HG03571 (cell line): ENCODE measurements at regions not wholly inside any gene's neighbourhood (a gene's known extent, or its start where the extent isn't known, plus 50 kb on each side); places are given as distances from the start of the nearest gene placed in this dataset.
"Not testable (repeated sequence)": the region's sequence is repeated elsewhere in the genome, so short reads cannot be mapped to it uniquely, and the experiment has no call there.

Source experiments
- ATAC-seq: cut with Tn5 transposase; IDR thresholded peaks from one replicate; pipeline ENCODE4 v1.9.1; 2021; ENCODE audit not compliant: unreplicated experiment

DNA sequence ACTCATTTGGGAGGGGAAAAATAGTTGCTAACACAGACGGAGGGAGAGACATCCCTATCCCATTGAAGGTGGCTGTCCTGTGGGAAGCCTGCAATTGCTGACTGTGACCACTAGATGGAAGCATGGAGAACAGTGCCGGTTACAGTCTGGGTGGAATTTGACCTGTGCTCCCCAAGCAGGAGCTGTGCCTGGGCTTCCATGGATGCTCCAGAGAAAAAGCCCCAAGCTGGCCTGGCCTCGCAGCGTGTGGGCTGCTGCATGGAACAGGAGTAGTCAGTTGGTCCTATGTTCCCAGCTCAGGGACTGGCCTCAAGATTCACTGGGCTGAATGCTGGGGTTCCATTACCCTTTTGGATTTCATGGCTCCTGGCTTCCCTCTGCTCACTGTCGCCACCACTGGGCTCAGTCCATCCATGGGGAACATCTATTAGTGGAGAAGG, 116.3 kb upstream of the CHD6 start:
- no peak for ATAC-seq

DNA sequence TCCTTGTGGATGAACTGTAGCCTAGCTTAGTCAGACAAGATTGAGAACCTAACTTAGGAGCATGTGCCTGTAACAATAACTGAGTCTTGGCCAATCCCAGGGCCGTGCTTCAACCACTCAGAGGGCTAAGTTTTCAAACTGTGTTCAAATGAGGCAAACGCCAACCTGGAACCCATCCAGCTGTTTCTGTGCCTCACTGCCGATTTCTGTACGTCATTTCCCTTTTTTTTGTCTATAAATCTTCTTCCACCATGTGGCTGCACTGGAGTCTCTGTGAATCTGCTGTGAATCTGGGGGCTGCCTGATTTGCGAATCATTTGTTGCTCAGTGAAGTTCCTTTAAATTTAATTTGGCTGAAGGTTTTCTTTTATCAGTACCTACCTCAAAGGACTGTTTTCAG, 115.0 kb upstream of the CHD6 start:
- ATAC-seq, result no peak

DNA sequence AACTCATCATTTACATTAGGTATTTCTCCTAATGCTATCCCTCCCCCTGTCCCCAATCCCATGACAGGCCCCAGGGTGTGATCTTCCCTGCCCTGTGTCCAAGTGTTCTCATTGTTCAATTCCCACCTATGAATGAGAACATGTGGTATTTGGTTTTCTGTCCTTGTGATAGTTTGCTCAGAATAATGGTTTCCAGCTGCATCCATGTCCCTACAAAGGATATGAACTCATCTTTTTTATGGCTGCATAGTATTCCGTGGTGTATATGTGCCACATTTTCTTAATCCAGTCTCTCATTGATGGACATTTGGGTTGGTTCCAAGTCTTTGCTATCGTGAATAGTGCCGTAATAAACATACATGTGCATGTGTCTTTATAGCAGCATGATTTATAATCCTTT, 113.0 kb upstream of the CHD6 start:
- ATAC-seq, result not testable (repeated sequence)

DNA sequence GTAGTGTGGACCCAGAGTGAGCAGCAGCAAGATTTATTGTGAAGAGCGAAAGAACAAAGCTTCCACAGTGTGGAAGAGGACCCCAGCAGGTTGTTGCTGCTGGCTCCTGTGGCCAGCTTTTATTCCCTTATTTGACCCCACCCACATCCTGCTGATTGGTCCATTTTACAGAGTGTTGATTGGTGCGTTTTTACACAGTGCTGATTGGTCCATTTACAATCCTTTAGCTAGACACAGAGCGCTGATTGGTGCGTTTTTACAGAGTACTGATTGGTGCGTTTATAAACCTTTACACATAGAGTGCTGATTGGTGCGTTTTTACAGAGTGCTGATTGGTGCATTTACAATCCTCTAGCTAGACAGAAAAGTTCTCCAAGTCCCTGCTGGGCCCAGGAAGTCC, 109.5 kb upstream of the CHD6 start:
- not testable (repeated sequence) for ATAC-seq

DNA sequence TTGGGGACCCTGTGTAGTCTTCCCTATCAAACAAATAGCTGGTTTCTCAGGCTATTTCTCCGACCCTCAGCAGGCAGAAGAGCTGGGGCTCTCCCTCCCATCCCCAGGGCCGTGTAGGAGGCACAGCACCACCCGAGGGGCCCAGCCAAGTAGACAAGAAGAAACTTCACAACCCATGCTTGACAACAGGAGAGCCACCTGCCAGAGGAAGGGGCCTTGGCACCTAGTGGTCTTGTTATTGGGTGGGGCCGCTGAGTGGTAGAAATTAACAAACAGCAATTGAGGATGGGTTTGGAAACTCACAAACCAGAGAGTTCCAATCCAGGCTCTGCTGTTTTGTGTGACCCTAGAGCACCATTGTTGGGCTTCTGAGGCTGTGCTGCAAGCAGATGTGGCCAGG, 108.5 kb upstream of the CHD6 start:
- no peak for ATAC-seq

DNA sequence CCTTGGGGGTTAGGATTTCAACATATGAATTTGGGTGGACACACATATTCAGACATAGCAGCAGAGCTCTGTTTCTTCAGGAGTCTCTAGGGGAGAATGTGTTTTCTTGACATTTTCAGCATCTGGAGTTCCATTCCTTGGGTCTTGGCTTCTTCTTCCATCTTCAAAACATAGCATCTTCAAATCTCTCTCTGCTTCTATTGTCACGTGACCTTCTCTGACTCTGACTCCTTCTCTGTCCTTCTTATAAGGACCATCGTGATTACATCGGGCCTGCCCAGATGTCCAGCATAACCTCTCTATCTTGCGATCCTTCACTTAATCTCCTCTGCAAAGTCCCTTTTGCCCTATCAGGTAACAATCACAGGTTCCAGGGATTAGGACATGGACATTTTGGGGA, 101.0 kb upstream of the CHD6 start:
- ATAC-seq, result no peak

DNA sequence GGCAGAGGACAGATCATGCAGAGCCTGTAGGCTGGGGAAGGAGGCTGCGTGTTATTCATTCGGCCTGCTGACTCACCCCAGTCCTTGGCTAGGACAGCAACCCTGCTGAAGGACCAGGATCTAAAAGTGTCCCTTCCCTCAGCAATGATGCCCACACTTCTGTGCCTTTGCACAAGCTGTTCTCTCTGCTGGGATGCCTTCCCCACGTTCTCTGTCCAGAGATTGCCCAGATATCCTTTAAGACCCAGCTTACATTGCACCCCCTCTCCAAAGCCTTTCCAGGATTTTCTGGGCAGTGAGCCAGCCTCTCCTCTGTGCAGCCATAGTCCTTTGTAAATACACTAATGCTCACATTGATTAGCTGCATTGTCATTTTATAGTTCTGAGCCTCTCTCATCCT, 99.3 kb upstream of the CHD6 start:
- no peak for ATAC-seq

DNA sequence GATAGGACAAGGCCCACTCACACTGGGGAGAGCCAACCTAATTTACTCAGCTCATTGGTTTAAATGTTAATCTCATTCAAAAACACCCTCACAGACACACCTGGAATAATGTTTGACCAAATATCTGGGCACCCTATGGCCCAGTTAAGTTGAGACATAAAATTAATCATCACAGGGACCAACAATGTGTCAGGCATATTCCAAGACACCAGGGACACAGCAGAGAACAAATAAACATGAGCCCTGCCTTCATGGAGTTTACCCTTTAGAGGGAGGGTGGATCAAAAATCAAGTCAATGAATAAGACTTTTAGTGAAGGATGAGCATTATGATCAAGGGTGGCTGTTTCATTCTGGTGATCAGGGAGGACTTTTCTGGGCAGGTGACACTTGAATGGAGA, 98.7 kb upstream of the CHD6 start:
- no peak for ATAC-seq

DNA sequence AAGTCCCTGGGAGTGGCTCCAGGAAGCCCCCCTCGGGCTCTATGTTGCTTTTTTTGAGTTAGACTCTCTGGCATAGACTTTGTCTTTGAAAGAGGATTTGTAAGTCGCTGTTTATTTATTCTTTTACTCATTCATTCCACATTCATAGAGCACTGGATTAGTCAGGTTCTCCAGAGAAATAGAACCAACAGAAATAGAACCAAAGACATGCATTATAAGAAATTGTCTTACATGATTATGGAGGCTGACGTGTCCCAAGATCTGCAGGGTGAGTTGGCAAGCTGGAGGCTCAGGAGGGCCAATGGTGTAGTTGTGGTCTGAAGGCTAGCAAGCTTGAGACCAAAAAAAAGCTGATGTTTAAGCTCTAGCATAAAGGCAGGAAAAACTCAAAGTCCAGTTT, 98.3 kb upstream of the CHD6 start:
- ATAC-seq, result no peak

DNA sequence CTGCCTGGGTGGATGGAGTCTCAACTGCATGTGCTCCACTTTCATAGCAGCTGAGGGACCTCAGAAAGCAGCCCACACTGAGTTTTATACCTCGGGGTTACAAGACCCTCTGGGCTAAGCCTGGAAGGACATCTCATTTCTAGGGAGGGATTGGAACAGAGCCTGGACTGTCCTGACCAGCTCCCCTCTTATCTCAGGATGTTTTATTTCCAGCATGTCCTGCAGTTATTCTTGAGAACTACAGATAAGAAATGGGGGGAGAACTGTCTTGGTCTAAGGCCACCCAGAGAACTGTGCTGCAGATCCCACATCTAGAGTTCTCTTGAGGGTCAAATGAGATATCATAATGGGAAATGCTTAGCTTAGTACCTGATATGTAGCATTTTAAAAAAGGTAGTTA, 97.3 kb upstream of the CHD6 start:
- ATAC-seq, result no peak

DNA sequence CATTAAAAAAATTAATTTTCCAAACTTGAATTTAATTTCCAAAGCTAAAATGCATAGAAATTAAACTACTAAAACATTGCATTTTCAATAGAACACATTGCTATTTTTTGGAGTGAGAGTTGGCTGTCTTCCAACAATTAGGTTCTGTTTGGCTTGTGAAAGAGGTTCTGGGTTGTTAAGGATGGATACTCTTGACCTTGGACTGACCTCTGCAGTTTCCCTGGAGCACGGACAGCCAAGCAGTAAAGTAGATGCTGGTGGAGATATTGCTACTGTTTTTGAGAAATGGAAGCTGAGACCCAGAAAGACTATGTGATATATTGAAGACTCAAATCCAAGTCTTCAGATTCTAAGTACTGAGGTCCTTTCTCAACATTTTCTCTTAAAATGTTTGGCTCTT, 95.9 kb upstream of the CHD6 start:
- ATAC-seq, result no peak

DNA sequence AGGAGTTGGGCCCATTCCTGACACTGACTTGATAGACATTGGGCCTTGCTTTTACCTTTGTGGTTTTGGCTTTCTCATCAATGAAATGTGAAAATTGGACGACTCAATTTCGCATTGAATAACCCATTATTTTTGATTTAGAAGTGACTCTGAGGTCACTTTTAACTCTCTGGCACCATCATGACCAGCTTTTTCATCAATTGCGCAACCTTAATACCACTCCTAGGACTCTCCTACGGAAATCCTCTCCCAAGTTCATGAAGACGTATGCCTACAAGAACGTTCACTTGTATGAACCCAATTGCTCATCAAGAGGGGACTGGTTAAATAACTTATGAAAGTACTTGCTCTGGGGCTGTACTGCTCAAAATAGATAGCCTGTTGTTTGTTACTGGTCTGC, 86.7 kb upstream of the CHD6 start:
- ATAC-seq, result no peak

DNA sequence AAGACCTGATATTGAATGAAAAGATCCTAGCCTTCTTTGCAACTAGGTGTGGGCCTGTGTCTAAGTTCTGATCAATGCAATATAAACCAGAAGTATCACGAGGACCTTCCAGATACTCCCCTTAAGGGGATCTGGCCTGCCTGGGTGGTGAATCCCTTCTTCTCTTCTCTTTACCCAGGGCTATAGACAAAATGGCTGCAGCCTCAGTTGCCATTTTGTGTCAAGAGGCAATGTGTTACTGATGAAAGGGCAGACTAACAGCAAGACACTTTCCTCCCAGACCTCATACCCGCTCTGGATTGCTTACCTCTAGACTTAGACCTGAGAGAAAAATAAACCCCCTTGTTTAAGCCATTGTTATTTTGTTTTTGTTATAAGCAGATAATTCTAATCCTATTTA, 84.5 kb upstream of the CHD6 start:
- no peak for ATAC-seq

DNA sequence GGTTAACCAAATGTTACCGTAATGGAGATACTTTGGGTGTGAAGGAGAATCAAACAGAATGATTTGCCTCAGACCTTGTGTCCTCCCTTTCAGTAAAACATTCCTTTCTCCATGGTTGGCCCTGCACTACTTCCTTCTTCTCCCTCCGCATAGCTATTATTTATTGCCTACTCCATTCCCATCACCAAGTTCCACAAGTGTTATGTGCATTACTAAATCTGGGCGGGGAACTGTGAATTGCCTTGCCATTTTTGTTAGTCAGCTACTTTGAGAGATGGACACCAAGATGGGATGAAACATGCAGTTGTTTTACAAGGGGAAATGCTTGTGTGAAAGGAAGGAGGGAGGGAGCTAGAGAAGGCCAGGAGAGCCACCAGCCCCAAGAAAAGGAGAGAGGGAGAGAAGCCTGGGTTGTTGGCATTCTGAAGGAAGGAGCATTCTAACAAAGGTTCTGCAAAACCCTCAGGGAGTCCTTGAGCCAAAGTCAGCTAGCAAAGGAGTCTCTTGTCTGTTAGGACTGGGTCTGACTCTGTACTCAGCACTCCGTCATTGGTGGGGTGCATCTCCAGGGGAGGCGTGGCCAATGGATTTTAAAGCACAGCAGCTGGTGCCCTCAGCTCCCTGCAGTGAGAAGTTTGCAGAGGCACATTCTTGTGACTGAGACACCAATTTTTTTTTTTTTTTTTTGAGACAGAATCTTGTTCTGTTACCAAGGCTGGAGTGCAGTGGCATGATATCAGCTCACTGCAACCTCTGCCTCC, 83.6 kb upstream of the CHD6 start:
- ATAC-seq, result no peak

DNA sequence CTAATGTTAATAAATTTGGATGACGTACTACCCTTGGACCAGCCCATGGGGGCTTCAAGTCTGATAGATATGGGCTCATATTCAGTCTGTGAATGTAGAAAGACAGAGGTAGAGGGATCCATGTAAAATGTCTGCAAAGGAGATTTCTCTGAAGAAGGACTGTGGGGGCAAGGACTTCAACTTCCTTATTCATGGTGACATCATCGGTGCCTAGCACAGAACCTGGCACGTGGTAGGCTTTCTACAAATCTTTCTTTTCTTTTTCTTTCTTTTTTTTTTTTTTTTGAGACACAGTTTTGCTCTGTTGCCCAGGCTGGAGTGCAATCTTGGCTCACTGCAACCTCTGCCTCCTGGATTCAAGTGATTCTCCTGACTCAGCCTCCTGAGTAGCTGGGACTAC, 81.5 kb upstream of the CHD6 start:
- ATAC-seq, result not testable (repeated sequence)

DNA sequence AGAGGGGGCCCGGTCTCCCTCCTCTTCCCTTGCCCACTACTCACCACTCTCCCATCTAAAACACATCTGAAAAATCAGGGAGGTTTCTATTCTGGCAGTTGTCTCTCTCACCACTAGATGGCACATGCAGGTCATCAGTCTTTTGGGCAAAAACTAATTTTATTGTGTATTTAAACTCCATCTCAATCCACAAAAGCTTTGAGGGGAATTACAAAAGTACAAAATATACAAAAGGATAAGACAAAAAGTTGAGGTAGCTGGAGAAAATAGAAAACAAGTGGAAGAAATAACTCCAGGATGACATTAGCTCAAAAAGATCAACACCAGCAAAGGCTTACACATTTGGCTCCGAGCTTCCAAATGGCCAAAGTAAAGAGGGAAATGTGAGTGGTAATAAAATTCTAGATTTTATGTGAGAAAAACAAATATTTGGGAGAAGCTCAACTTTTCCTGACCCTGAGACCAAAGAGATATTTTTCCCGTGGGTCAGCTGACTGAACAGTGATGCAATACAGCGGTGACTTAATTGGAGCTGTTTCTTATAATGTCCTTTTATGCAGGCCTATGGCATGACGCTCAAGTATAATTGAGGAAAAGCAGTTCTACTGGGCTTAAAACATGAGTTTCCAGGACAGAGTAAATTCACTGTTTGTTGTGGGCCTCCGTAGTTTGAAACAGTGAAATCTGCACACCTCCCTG, 79.8 kb upstream of the CHD6 start:
- no peak for ATAC-seq

DNA sequence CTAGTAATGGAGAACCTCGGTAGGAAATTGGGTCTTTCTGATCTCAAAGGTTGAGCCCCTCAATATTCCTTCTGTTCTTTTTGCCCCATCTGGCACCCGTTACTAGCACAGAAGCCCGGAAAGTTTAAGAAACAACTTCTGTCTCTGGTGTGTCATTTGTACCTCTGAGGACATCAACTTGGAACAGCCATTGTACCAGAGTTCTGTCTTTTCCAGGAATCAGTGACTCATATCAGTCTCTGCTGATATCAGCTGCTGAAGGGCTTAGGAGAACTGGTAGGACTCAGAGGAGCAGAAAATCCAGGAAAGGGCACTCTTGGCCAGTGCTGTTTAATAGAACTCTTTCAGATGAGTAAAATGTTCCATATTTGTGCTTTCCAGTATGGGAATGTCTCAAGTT, 78.3 kb upstream of the CHD6 start:
- ATAC-seq, result no peak

DNA sequence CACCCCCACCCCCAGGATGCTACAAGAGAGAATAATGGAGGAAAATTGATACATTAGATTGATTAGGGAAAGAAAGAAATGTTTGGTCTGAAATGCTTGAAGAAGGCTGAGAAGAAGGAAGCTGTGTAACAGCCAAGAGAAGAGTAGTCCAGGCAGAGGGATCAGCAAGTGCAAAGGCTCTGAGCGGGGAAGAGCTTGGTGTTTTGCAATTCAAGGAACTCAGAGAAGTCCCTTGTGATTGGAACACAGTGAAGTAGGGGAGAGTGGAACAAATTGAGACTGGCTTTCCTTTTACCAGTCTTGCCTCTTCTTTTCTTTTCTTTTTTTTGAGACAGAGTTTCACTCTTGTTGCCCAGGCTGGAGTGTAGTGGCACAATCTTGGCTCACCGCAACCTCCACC, 76.6 kb upstream of the CHD6 start:
- no peak for ATAC-seq

DNA sequence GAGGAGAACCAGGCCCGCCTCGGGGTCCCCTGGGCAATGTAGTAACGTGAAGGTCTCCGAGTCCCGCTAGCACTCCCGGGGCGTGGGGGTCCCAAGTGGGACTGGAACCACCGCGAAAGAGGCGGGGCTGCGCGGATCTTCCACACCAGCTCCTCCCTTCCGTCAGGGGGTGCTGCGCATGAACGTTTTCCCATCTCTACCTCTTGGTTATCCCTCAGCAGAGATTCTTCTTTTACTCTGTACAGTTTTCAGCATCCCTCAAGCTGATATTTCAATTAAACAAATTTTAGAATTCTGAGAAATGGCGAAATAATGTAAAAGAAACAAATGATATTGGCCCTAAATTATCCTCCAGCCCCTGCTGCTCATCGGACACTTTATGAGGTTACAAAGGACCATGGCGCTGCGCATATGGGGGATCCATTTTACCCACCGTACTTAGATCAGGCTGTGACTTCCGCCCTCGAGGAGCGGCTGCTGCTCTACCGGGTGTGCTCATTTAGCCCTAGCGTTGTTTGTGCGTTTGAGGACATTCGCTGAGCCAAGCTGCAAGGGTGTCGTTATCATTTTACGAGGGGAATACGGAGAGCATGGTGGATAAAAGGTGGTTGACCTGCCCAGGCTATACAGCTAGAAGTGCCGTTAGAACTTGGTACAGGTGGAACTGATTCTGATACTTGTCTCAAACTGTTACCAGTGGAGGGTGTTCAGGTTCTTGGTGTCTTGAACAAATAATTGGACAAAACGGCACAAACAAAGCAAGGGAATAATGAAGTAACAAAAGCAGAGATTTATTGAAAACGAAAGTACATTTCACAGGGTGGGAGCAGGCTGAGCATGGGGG, 75.2 kb upstream of the CHD6 start:
- peak; percentile 90 for ATAC-seq

DNA sequence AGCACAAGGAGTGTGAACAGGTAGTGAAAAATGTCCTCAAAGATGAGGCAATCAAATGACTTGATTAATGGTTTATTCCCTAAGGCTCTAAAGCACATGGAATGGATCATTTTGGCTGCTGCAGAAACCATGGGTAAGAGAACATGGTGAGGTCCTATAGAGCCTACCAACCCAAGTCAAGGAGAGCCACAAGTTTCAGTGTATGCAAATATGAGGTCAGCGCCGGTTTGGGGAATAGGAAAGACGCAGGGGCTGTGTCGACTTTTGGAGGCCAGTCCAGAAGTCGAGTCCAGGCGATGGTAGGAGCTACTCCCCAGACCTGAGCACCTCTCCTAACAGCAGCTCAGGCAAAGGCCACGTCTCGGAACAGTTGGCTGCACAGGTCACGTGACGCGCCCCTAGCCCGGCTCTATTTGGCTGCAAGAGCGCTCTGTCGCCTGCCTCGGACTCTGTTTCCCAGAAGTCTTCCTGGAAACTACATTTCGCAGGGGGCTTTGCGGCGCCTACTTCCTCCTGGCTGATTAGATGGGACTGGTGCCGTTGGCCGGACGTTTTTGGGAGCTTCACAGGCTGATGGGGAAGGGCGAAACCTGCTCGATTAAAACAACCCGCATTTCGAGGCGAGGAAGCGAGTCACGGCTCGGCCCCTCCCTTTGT, 74.4 kb upstream of the CHD6 start:
- ATAC-seq, result peak; percentile 49

DNA sequence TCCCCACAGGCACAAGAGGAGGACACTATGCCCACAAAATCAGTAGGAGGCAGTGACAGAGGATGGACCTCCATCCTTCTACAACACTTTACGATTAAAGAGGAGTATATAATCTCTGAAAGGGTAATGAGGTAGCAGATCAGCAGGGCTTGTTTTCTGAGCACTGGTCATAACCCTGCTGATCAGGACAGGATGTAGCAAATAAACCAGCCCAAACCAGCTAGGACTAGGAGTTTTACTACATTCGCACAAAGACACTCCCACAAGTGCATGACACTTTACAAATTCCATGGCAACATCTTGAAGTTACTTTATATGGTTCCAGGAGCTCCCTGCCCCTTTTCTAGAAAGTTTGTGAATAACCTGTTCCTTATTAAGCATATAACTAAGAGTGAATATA, 73.3 kb upstream of the CHD6 start:
- ATAC-seq, result no peak
